ENCODE measurements at regions not wholly inside any gene's neighbourhood (a gene's known extent, or its start where the extent isn't known, plus 50 kb on each side); places are given as distances from the start of the nearest gene placed in this dataset.

DNA sequence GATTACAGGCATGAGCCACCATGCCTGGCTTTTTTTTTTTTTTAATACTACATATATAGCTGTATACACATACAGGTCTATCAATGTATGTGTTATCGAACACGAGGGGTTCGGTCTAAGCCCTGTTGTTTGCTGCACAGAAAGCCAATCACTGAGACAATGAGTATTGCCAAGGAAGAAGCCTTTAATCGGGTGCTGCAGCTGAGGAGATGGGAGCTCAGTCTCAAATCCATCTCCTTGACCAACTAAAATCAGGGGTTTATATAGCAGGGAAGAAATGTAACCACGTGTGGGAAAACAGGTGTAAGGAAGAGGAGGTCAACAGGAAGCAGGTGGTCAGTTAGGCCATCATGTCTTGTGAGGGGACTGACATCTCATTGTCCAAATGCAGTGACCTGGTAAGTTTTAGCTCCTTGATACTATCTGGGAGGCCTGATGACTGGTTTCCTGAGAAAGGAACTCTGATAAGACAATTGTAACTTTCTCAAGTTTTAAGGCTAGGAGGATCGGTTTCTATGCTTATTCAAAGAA lies 80.9 kb upstream of the MAP1LC3B2 start:
- DNase-seq: no peak
- no peaks in the 10 kb centered on the region; the same call in 1 of the 2 replicates for H3K4me1 ChIP-seq (ENCODE audit: insufficient read depth, low read length)
- no peak overlapping the region for H3K18ac ChIP-seq (ENCODE audit: insufficient read length, low read depth, low read length)
- no peak overlapping the region for H2AK5ac ChIP-seq (ENCODE audit: insufficient read length, low read length)
- no peak overlapping the region for H3K56ac ChIP-seq (ENCODE audit: insufficient read length, low read depth, low read length)
- no peak overlapping the region for H4K5ac ChIP-seq (ENCODE audit: insufficient read length, low read depth, low read length)
- peaks cover 7 to 15% (median 10%) of the 10 kb centered on the region in 3 experiments for H3K36me3 Mint-ChIP-seq (ENCODE audit: insufficient read depth in 1 of 3, low read depth in 3 of 3)
- no peaks in the 10 kb centered on the region for H3K79me1 ChIP-seq (ENCODE audit: insufficient read depth, low read depth, low read length, poor library complexity, severe bottlenecking)
- peaks cover 16% of the 10 kb centered on the region for H3K9me3 ChIP-seq (ENCODE audit: control insufficient read depth, low read depth, low read length)
- peaks cover 8 to 12% of the 10 kb centered on the region in 2 experiments for H3K4me1 Mint-ChIP-seq
- H4K91ac ChIP-seq (ENCODE audit: insufficient read length, low read depth, low read length): no peak overlapping the region
- H3K27ac ChIP-seq (ENCODE audit: insufficient read length, low read depth, low read length): no peak overlapping the region
- no peak overlapping the region for H2AFZ ChIP-seq (ENCODE audit: low read length)
- H4K8ac ChIP-seq (replicated peaks; ENCODE audit: insufficient read length, low read depth, low read length): no peak overlapping the region
- H3K79me2 ChIP-seq (ENCODE audit: insufficient read depth, low read length): no peaks in the 10 kb centered on the region
- H3K9ac ChIP-seq (ENCODE audit: extremely low read depth, insufficient read length, low read length): no peak overlapping the region
- peaks cover 6% of the 10 kb centered on the region for H3K27me3 Mint-ChIP-seq (ENCODE audit: low read depth)
- H3K14ac ChIP-seq (ENCODE audit: insufficient read depth, low read length): no peak overlapping the region
- H3T11ph ChIP-seq (ENCODE audit: low read length): no peak overlapping the region
- no peaks in the 10 kb centered on the region for H4K20me1 ChIP-seq (ENCODE audit: control insufficient read depth, insufficient read depth, insufficient read length)
- H2BK12ac ChIP-seq (ENCODE audit: insufficient read length, low read depth, low read length): no peak overlapping the region
- no peak overlapping the region for H3K23ac ChIP-seq (ENCODE audit: insufficient read length, low read depth, low read length)
- H3K4ac ChIP-seq (ENCODE audit: low read depth, low read length): no peak overlapping the region
- H3K9me3 Mint-ChIP-seq: peaks cover 19 to 23% of the 10 kb centered on the region in 2 experiments; a peak in 4 of 5 replicates
- H2BK20ac ChIP-seq (ENCODE audit: low read depth, low read length, poor library complexity, severe bottlenecking): no peak overlapping the region
- TF ChIP-seq, protein P1, sequence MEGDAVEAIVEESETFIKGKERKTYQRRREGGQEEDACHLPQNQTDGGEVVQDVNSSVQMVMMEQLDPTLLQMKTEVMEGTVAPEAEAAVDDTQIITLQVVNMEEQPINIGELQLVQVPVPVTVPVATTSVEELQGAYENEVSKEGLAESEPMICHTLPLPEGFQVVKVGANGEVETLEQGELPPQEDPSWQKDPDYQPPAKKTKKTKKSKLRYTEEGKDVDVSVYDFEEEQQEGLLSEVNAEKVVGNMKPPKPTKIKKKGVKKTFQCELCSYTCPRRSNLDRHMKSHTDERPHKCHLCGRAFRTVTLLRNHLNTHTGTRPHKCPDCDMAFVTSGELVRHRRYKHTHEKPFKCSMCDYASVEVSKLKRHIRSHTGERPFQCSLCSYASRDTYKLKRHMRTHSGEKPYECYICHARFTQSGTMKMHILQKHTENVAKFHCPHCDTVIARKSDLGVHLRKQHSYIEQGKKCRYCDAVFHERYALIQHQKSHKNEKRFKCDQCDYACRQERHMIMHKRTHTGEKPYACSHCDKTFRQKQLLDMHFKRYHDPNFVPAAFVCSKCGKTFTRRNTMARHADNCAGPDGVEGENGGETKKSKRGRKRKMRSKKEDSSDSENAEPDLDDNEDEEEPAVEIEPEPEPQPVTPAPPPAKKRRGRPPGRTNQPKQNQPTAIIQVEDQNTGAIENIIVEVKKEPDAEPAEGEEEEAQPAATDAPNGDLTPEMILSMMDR (conservative IDR thresholded peaks at IDR 0.05): no peak
- no CpG with 5 or more reads among the region's 6 CpGs for WGBS (ENCODE audit: extremely low coverage, insufficient read length, low lambda C conversion rate)
- H2BK5ac ChIP-seq (ENCODE audit: insufficient read length, low read length): no peak overlapping the region
- H3K4me2 ChIP-seq (ENCODE audit: insufficient read depth, insufficient read length, low read length): no peak overlapping the region
- no peaks in the 10 kb centered on the region for H3K27me3 ChIP-seq (ENCODE audit: insufficient read depth, low read length)
- H3K23me2 ChIP-seq (ENCODE audit: insufficient read length, low read depth, low read length, poor library complexity, severe bottlenecking): no peaks in the 10 kb centered on the region
- H3K27ac Mint-ChIP-seq: no peak overlapping the region
- H2BK15ac ChIP-seq (ENCODE audit: low read depth, low read length): no peak overlapping the region
- no peak overlapping the region for H2BK120ac ChIP-seq (ENCODE audit: low read depth, low read length, poor library complexity, severe bottlenecking)
- H3K4me3 Mint-ChIP-seq: no peak overlapping the region
